BE2C (cell line): ENCODE measurements at regions not wholly inside any gene's neighbourhood (a gene's known extent, or its start where the extent isn't known, plus 50 kb on each side); places are given as distances from the start of the nearest gene placed in this dataset.

Source experiments
- DNase-seq: peaks from one replicate; pipeline ENCODE4 v3.0.0-alpha.2; 2020
- H3K27me3 ChIP-seq: fragments of 250-450 bp; sonication (Bioruptor Pico); 2 replicates; pipeline ENCODE4 v1.5.1; 2020; ENCODE audit warnings: mild to moderate bottlenecking
- H3K36me3 ChIP-seq: fragments of 250-450 bp; sonication (Bioruptor Pico); 2 replicates; pipeline ENCODE4 v1.5.1; 2020; ENCODE audit warnings: mild to moderate bottlenecking
- H3K4me1 ChIP-seq: fragments of 250-450 bp; sonication (Bioruptor Pico); 2 replicates; pipeline ENCODE4 v1.5.1; 2020
- H3K4me3 ChIP-seq: 2 replicates; pipeline ENCODE4 v1.5.1; 2011; ENCODE audit warnings: low read depth, low read length
- H3K9me3 ChIP-seq: fragments of 250-450 bp; sonication (Bioruptor Pico); 2 replicates; pipeline ENCODE4 v1.5.1; 2020
- CTCF ChIP-seq: IDR thresholded peaks from 2 replicates; pipeline ENCODE4 v1.5.1; 2012; ENCODE audit warnings: mild to moderate bottlenecking, low read depth, low read length

GRCh38 chr12:115882936-115883335, 394.6 kb downstream of the MED13L start:
- H3K27me3 ChIP-seq, result peaks cover 8% of the 10 kb centered on the region; the same call in 1 of the 2 replicates
- H3K4me1 ChIP-seq, result no peaks in the 10 kb centered on the region
- DNase-seq, result no peak
- H3K4me3 ChIP-seq, result no peak overlapping the region
- no peaks in the 10 kb centered on the region for H3K9me3 ChIP-seq
- no peak for TF ChIP-seq CTCF
- H3K36me3 ChIP-seq, result no peaks in the 10 kb centered on the region

- H3K4me1 ChIP-seq, result no peaks in the 10 kb centered on the region
- DNase-seq, result no peak
- H3K4me3 ChIP-seq, result no peak overlapping the region
- no peaks in the 10 kb centered on the region for H3K36me3 ChIP-seq
- no peaks in the 10 kb centered on the region for H3K9me3 ChIP-seq
- H3K27me3 ChIP-seq, result peaks cover under 1% of the 10 kb centered on the region; the same call in 1 of the 2 replicates
- no peak for TF ChIP-seq CTCF
These were observed 397.3 kb downstream of the MED13L start for GRCh38 chr12:115880238-115880637.

DNA sequence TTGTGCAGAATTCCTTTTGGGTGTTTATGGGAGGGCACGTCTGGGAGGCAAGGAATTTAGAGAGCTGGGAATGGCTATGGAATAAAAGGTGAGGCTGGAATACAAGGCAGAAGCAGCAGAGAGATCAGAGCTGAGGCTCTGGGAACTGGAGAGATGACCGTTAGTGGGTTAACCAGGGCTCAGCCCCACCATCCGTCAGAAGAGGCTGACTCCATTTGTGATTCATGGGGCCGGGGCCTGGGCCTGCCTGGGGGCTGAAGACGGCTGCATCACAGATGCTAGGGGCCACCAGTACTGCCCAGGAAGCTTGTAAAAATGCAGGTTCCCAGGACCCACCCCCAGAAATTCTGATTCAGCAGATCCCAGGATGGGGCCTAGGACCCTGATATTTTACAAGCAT, 398.1 kb downstream of the MED13L start:
- TF ChIP-seq CTCF, result no peak

GRCh38 chr12:115873451-115874082, 403.9 kb downstream of the MED13L start:
- DNase-seq, result no peak
- no peak overlapping the region for H3K4me3 ChIP-seq
- no peaks in the 10 kb centered on the region for H3K27me3 ChIP-seq
- no peak for TF ChIP-seq CTCF
- H3K9me3 ChIP-seq, result no peaks in the 10 kb centered on the region
- H3K36me3 ChIP-seq, result no peaks in the 10 kb centered on the region
- H3K4me1 ChIP-seq, result no peaks in the 10 kb centered on the region

More for the DNA sequence above, 398.1 kb downstream of the MED13L start:
- Histone ChIP-seq H3K27me3 (no peaks in the 10 kb centered on the region), H3K36me3 (no peaks in the 10 kb centered on the region), H3K9me3 (no peaks in the 10 kb centered on the region), H3K4me3 (no peak overlapping the region), H3K4me1 (no peaks in the 10 kb centered on the region)
- no peak for DNase-seq

- Histone ChIP-seq H3K4me1 (no peaks in the 10 kb centered on the region), H3K27me3 (no peaks in the 10 kb centered on the region), H3K9me3 (no peaks in the 10 kb centered on the region), H3K4me3 (no peak overlapping the region), H3K36me3 (no peaks in the 10 kb centered on the region)
- no peak for TF ChIP-seq CTCF
- DNase-seq, result no peak
These were observed 404.6 kb downstream of the MED13L start for GRCh38 chr12:115872919-115873357.

GRCh38 chr12:115872212-115872611, 405.3 kb downstream of the MED13L start:
- Histone ChIP-seq H3K9me3 (no peaks in the 10 kb centered on the region), H3K27me3 (no peaks in the 10 kb centered on the region), H3K36me3 (no peaks in the 10 kb centered on the region), H3K4me3 (no peak overlapping the region), H3K4me1 (no peaks in the 10 kb centered on the region)
- no peak for TF ChIP-seq CTCF
- DNase-seq, result no peak
